Astrocyte (in vitro differentiated cells and primary cell): ENCODE measurements at regions not wholly inside any gene's neighbourhood (a gene's known extent, or its start where the extent isn't known, plus 50 kb on each side); places are given as distances from the start of the nearest gene placed in this dataset.

Experiments
- DNase-seq: peaks from one replicate; pipeline ENCODE4 v3.0.0-alpha.2; 2010; ENCODE audit warnings: low read depth
- FAIRE-seq: peaks from 2 replicates; lab custom pipeline; 2011; peaks lifted over from hg19 to GRCh38; lab: Jason Lieb, UNC
- H2AFZ ChIP-seq: 2 replicates; pipeline ENCODE4 v1.6.0; 2012; ENCODE audit warnings: low read depth, low read length, inconsistent platforms
- H3K27ac ChIP-seq: 2 replicates; pipeline ENCODE4 v1.5.1; 2011; ENCODE audit warnings: low read depth, low read length, inconsistent platforms
- H3K27me3 ChIP-seq: 2 replicates; pipeline ENCODE4 v1.6.0; 2011; ENCODE audit warnings: low read length, inconsistent platforms; ENCODE audit not compliant: insufficient read depth
- H3K36me3 ChIP-seq: 2 replicates; pipeline ENCODE4 v1.5.1; 2011; ENCODE audit warnings: low read length, inconsistent platforms; ENCODE audit not compliant: insufficient read depth
- H3K4me1 ChIP-seq: 2 replicates; pipeline ENCODE4 v1.5.1; 2011; ENCODE audit warnings: low read length, inconsistent platforms; ENCODE audit not compliant: insufficient read depth
- H3K4me2 ChIP-seq: 2 replicates; pipeline ENCODE4 v1.6.0; 2012; ENCODE audit warnings: low read length, inconsistent platforms
- H3K4me3 ChIP-seq: 2 replicates; pipeline ENCODE4 v1.5.1; 2011; ENCODE audit warnings: low read depth, mild to moderate bottlenecking, low read length, inconsistent platforms; ENCODE audit not compliant: insufficient read depth
- H3K79me2 ChIP-seq: 2 replicates; pipeline ENCODE4 v1.6.0; 2012; ENCODE audit warnings: mild to moderate bottlenecking, low read length, inconsistent platforms; ENCODE audit not compliant: insufficient read depth
- H3K9ac ChIP-seq: 2 replicates; pipeline ENCODE4 v1.6.0; 2012; ENCODE audit warnings: mild to moderate bottlenecking, low read length, inconsistent platforms
- H3K9me3 ChIP-seq: 2 replicates; pipeline ENCODE4 v1.5.1; 2012; ENCODE audit warnings: low read depth, mild to moderate bottlenecking, low read length, inconsistent platforms; ENCODE audit not compliant: insufficient read depth
- H4K20me1 ChIP-seq: 2 replicates; pipeline ENCODE4 v1.6.0; 2012; ENCODE audit warnings: low read length, inconsistent platforms; ENCODE audit not compliant: insufficient read depth
- H3K27ac Mint-ChIP-seq: one replicate; pipeline ENCODE4 v1.8.0; 2021; ENCODE audit warnings: mild to moderate bottlenecking, mixed read lengths; ENCODE audit not compliant: unreplicated experiment
- H3K27me3 Mint-ChIP-seq: one replicate; pipeline ENCODE4 v1.8.0; 2021; ENCODE audit warnings: low read depth, mixed read lengths; ENCODE audit not compliant: unreplicated experiment
- H3K36me3 Mint-ChIP-seq: one replicate; pipeline ENCODE4 v1.8.0; 2021; ENCODE audit warnings: low read depth, mixed read lengths; ENCODE audit not compliant: unreplicated experiment
- H3K4me1 Mint-ChIP-seq: one replicate; pipeline ENCODE4 v1.8.0; 2021; ENCODE audit warnings: low read depth, mixed read lengths; ENCODE audit not compliant: unreplicated experiment
- H3K4me3 Mint-ChIP-seq: one replicate; pipeline ENCODE4 v1.8.0; 2021; ENCODE audit warnings: mild to moderate bottlenecking, moderate library complexity, mixed read lengths; ENCODE audit not compliant: unreplicated experiment
- H3K9me3 Mint-ChIP-seq: one replicate; pipeline ENCODE4 v1.8.0; 2021; ENCODE audit warnings: mild to moderate bottlenecking, mixed read lengths; ENCODE audit not compliant: unreplicated experiment
- CTCF ChIP-seq: IDR thresholded peaks from 2 replicates; pipeline ENCODE4 v1.5.1; 2011; ENCODE audit warnings: low read depth, mild to moderate bottlenecking, inconsistent platforms, low read length, moderate library complexity; ENCODE audit not compliant: insufficient read depth
- EZH2 ChIP-seq: IDR thresholded peaks from 2 replicates; pipeline ENCODE4 v1.6.1; 2012; ENCODE audit warnings: mild to moderate bottlenecking, low read length, inconsistent platforms; ENCODE audit not compliant: insufficient read depth

DNA sequence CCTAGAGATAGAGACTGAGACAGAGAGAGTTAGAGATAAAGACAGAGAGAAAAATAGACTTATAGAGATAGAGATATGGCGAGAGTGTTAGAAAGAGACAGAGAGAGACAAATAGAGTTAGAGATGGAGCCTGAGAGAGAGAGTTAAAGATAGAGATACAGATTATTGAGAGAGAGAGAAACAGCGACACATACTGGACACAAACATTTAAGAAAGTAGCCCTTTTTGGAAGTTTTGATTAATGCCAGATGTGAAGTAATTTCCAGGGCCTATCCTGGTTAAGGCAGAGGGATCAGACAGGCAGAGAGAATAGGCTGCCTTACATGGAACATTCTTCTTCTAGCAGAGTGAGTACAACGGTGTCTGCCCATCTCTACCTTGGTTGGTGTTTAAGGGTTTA lies 311.6 kb upstream of the CDH7 start:
- Mint-ChIP-seq H3K27ac (no peak overlapping the region), H3K27me3 (no peaks in the 10 kb centered on the region), H3K36me3 (no peaks in the 10 kb centered on the region), H3K9me3 (peaks cover 1% of the 10 kb centered on the region), H3K4me3 (no peak overlapping the region), H3K4me1 (no peaks in the 10 kb centered on the region)
- H3K27ac ChIP-seq, result no peak overlapping the region
- no peaks in the 10 kb centered on the region for H3K4me1 ChIP-seq
- no peaks in the 10 kb centered on the region for H3K9me3 ChIP-seq
- H3K4me2 ChIP-seq, result no peak overlapping the region
- H3K4me3 ChIP-seq, result no peak overlapping the region
- H4K20me1 ChIP-seq, result no peaks in the 10 kb centered on the region
- H3K36me3 ChIP-seq, result no peaks in the 10 kb centered on the region
- no peaks in the 10 kb centered on the region for H3K79me2 ChIP-seq
- DNase-seq (no peak), FAIRE-seq (no peak)
- H3K9ac ChIP-seq, result no peak overlapping the region
- TF ChIP-seq CTCF (no peak), EZH2 (no peak)
- H2AFZ ChIP-seq, result no peak overlapping the region
- no peaks in the 10 kb centered on the region for H3K27me3 ChIP-seq

DNA sequence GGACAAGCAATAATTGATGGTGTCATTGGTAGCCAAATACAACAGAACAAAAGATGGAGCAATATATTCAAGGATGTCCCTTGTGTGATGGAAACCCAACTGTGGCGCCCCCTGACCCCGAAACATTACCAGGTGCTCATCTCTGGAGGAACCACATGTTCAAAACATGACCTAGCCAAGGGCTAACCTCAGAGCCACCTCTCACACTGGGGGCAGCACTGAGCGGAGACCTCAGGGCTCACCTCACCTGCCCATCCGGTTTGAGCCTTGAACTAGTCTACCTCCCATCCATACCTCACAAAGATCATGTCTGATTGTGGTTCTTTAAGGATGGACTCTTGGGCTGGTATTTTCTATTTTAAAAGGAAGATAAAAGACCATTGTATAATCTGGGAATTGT lies 314.4 kb upstream of the CDH7 start:
- H3K9me3 ChIP-seq, result no peaks in the 10 kb centered on the region
- no peaks in the 10 kb centered on the region for H3K4me1 Mint-ChIP-seq
- no peaks in the 10 kb centered on the region for H4K20me1 ChIP-seq
- H3K27me3 ChIP-seq, result no peaks in the 10 kb centered on the region
- DNase-seq (no peak), FAIRE-seq (no peak)
- H3K4me2 ChIP-seq, result no peak overlapping the region
- H3K27me3 Mint-ChIP-seq, result no peaks in the 10 kb centered on the region
- H3K79me2 ChIP-seq, result no peaks in the 10 kb centered on the region
- no peaks in the 10 kb centered on the region for H3K4me1 ChIP-seq
- TF ChIP-seq EZH2, result no peak
- no peak for TF ChIP-seq CTCF
- no peak overlapping the region for H3K27ac Mint-ChIP-seq
- no peaks in the 10 kb centered on the region for H3K36me3 ChIP-seq
- H3K9me3 Mint-ChIP-seq, result peaks cover 1% of the 10 kb centered on the region
- no peaks in the 10 kb centered on the region for H3K36me3 Mint-ChIP-seq
- no peak overlapping the region for H3K4me3 ChIP-seq
- no peak overlapping the region for H3K4me3 Mint-ChIP-seq
- H3K9ac ChIP-seq, result no peak overlapping the region
- H2AFZ ChIP-seq, result no peak overlapping the region
- H3K27ac ChIP-seq, result no peak overlapping the region

- H3K4me3 Mint-ChIP-seq, result no peak overlapping the region
- Histone ChIP-seq H3K27ac (no peak overlapping the region), H3K27me3 (no peaks in the 10 kb centered on the region), H3K4me3 (no peak overlapping the region), H3K9me3 (no peaks in the 10 kb centered on the region), H2AFZ (no peak overlapping the region), H3K9ac (no peak overlapping the region), H4K20me1 (no peaks in the 10 kb centered on the region), H3K79me2 (no peaks in the 10 kb centered on the region), H3K36me3 (no peaks in the 10 kb centered on the region), H3K4me1 (no peaks in the 10 kb centered on the region), H3K4me2 (no peak overlapping the region)
- DNase-seq (no peak), FAIRE-seq (no peak)
- no peaks in the 10 kb centered on the region for H3K27me3 Mint-ChIP-seq
- TF ChIP-seq CTCF (no peak), EZH2 (no peak)
- H3K27ac Mint-ChIP-seq, result no peak overlapping the region
- H3K9me3 Mint-ChIP-seq, result peaks cover 1% of the 10 kb centered on the region
- H3K36me3 Mint-ChIP-seq, result no peaks in the 10 kb centered on the region
- H3K4me1 Mint-ChIP-seq, result no peaks in the 10 kb centered on the region
Observed at GRCh38 chr18:65435534-65435933, 315.3 kb upstream of the CDH7 start.
